ENCODE measurements at regions not wholly inside any gene's neighbourhood (a gene's known extent, or its start where the extent isn't known, plus 50 kb on each side); places are given as distances from the start of the nearest gene placed in this dataset.
A peak's percentile ranks its signal among the peaks of the same experiment; 100 is the strongest.
"Not testable (repeated sequence)": the region's sequence is repeated elsewhere in the genome, so short reads cannot be mapped to it uniquely, and the experiment has no call there.

DNA sequence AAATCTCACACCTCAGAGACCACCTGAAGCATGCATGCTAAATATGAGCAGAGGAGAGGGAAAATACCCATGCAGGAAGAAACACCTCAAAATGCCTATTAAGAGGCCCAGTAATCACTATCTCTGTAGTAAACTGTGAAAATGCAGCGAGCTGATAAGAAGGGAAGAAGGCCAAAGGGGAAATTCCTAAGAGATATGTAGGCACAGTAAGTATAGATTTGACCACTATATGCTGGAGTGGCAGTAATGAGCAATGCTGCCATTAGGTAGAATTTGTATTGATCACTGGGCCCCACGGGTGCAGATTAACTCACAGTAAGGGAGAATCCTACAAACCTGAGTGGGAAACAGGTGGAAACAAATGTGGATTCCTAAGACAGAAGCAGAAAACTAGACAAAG is 1813.1 kb upstream of the RAG2 start:
- DNase-seq: no peak

DNA sequence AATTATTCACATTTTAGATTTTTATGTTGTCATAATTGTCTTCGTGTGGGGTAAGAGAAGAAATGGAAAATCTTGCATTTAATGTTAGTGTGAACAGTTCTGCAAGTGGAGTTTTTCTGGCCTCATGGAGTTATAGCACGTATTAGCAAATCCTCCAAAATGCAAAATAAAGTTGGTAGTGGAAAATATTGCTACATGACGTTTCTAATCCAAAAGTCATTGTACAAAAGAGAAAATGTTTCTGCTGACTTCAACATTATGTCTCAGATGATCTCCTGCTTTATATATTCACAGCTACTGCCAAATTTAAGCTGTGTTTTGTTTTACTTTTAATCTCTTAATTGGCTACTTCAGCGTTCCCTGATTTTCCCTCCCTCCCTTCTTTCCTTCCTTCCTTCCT is 1804.0 kb upstream of the RAG2 start:
- DNase-seq: no peak

DNA sequence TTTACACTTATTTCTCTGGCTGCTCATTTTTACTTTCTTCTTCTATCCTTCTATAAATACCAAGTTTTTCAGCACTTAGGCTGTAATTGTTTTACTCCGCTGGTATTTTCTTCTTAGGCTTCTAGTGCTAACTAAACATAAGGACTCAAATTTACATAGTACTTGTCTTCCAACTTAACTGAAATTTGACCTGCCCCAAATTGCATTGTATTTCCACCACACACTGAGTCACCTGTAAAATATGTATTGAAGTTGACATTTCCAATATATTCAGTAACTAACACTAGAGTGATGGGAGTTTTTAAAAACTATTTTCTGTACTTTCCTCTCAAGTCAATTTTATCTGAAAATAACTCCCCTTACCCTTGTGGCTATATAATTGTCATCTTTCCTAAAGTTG is 1794.1 kb upstream of the RAG2 start:
- peak; percentile 16 for DNase-seq

DNA sequence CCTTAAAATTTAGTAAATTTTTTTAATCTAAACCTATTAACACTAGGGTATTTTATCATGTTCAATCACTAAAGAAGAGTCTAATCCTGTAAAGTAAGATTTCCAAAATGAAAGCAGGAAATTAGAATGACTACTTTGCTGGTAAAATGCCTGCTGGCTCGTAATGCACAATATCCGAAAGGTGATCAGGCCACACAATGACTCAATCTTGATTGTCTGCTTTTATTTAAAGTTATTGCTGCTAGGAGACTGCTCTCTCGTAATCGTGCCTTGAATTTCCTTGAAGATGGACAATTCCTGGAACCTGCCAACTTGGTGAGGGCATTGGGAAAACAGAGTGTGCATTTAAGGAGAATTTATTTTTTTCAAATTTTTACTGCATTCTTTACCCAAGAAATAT is 1786.5 kb upstream of the RAG2 start:
- DNase-seq: no peak

DNA sequence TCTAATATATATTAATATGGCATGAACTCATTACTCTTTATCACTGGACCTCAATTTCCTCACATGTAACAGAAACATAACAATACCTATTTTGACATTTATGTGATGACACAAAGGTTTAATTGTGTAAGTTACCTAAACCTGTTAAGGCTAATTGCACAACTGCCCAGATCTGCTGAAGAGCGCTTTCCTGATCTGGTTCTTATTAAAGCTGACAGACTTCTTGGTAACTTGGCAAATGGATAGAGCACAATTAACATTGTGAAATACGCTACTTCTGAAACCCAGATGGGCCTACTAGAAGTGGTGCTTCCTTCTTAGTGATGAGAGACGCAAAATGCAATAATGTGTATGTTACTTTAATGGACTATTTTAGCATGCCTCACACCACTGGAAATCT is 1767.2 kb upstream of the RAG2 start:
- DNase-seq: no peak

DNA sequence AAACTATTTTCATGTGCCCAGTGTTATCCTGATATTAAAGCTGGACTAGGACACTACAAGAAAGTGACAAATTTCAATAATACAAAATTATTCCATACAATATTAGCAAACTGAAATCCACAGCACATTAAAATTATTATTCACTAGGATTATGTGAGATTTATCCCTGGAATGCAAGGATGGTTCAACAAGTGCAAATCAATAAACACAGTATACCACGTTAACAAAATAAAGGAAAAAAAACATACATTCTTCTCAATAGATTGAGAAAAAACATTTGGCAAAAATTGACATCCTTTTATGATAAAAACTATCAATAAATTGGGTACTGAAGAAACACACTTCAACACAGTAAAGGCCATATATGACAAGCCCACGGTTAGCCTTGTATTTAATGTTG is 1758.2 kb upstream of the RAG2 start:
- DNase-seq: no peak

DNA sequence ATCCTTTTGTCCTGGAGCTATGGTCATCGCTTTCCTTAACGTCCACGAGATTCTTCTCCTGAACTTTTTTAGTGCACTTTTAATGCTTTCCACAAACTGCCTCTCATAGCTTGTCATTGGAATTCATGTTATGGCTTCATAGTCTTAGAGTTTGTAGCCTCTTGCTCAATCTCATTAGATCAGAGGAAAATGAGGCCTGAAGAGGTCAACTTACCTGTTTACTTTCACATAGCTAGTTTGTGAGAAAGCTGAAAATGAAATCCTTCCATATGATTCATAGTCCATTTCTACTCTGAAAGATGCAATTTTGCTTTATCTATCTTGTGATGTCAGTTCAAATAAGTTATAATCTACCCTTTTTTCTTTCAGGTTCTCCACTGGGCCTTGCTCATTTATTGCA is 1747.2 kb upstream of the RAG2 start:
- DNase-seq: no peak

DNA sequence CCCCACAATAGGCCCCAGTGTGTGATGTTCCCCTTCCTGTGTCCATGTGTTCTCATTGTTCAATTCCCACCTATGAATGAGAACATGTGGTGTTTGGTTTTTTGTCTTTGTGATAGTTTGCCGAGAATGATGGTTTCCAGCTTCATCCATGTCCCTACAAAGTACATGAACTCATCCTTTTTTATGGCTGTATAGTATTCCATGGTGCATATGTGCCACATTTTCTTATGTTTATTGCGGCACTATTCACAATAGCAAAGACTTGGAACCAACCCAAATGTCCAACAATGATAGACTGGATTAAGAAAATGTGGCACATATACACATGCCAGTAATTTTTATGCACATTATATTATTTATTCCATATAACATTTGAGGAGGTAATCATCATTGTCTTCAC is 1743.6 kb upstream of the RAG2 start:
- not testable (repeated sequence) for DNase-seq

DNA sequence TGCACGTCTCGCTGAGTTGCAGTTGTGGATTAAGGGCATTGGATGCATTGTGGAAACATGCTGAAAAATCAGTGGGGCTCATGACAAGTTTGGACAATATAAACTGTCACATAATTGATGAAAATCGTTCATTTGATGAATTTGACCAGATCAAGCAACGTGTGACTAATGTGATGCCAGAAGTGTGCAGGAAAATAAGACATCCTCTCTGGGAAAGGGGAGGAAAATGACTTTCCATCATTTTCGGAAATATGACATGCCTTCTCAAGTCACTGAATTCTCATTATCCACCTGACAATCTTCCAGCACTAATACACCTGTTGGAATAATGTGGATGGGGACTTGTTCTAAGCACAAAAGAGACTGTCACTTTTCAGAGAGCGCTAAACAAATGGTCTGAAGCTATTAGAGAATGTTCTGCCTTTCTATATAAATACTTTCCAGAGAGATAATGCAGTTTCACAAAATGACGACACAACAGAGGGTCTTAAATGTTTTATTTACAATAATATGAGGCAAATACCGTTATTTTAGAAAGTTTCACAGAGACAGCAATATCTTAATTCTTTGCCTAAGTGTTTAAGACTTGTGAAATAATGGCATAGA is 1741.9 kb upstream of the RAG2 start:
- no peak for DNase-seq

DNA sequence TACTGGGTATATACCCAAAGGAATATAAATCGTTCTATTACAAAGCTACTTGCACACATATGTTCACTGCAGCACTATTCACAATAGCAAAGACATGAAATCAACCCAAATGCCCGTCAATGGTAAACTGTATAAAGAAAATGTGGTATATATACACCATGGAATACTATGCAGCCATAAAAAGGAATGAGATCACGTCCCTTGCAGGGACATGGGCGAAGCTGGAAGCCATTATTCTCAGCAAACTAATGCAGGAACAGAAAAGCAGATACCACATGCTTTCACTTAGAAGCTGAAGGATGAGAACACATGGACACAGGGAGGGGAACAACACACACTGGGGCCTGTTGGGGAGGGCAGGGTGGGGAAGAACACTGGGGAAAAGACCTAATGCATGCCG is 1740.0 kb upstream of the RAG2 start:
- DNase-seq: not testable (repeated sequence)

DNA sequence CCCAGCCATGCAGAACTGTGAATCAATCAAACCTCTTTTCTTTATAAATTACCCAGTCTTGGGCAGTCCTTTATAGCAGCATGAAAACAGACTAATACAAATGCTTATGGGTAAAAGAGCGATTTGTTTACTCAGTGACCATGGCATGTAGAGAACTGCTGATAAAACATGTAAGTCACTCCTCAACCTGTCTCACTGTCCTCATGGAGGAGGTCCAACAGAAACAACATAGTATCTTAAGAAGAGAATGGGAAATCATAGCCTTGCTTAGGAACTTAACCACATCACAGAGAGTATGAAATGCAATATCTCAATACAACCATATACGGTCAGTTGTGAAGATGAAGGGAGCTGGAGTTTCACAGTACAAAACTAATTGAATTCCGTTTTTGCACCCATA is 1734.0 kb upstream of the RAG2 start:
- no peak for DNase-seq

DNA sequence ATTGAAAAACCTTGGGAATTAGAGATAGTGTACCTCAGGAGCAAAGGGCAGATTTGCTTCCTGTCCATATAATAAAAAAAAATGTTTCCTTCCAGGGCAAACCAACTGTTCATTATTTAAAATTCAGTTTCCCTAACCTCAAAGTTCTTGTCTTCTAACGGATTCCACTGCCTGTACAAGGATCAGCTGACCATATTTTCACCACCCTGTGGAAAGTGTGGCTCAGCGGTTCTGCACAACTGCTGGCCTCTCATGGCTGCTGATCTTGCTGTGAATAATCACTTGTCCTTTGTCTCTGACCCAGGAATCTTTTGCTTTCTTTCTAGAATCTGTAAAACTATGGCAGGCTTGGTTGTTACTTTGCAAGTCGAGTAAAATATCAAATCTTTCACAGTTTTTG is 1732.5 kb upstream of the RAG2 start:
- DNase-seq: no peak

DNA sequence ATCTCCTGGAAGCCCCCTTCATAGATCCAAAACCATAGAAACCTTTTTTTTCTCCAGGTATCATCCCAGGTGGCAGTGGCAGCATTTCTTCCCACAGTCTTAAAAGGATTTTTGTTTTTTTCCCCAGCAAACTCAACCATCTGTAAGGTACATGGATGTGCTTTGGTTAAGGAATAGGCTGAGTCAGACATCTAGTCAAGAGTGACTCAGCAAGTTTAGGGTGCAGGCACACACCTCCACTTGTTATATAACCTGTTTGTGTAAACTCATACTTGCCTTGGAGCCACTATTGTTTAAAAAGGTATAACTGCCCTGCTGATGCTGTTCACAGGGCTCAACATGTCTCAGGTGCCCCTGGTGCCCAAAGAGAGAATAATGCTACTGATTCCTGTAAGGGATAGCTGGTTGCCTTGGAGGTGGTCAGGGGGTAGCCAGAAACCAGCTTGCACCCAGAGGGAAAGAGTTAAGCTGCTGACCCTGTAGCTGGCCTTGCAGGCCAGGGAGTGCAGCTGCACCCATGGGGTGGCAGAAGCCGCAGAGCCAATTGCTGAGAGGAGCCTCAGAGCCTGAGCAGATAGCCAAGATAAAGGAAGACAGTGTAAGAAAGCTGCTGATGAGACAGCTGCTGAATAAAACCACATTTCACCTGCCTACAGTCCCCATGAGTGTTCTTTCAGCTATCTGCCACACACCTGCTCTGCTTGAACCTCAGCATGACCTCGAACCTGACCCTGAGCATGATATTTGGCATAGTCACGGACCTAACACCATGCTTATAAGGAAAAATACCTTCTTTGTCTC is 1726.1 kb upstream of the RAG2 start:
- no peak for DNase-seq

DNA sequence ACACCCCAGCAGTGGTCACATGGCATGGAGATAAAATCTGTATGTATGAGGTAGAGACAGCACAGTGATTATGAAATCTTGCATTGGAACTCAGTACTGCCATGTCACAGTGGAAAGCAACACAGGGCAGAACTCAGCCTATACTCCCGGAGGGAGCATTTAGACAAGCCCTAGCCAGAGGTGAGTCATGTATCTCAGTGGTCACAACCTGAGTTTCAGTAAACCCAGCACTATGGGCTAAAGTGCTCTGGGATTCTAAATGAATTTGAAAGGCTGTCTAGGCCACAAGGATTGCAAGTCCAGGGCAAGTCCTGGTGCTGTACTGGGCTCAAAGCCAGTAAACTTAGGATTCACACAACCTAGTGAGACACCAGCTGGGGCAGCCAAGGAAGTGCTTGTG is 1717.1 kb upstream of the RAG2 start:
- DNase-seq: no peak

DNA sequence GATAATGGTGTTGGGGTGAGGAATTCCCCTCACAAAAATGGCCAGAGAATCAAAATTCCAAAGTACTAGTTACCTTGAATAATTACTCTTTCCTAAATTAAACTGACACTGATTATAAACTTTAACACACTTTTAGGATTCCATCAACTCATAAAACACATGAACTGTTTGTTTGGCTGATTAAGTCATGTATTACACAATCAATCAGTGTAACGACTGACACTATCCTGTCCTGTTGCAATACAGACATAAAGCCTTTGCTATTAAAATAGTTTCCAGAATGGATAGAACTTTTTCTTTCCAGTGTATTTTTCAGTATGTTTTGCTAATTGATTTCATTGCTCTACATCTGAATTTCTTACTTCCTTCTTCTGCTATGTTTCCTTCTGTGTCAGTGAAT is 1709.4 kb upstream of the RAG2 start:
- no peak for DNase-seq

DNA sequence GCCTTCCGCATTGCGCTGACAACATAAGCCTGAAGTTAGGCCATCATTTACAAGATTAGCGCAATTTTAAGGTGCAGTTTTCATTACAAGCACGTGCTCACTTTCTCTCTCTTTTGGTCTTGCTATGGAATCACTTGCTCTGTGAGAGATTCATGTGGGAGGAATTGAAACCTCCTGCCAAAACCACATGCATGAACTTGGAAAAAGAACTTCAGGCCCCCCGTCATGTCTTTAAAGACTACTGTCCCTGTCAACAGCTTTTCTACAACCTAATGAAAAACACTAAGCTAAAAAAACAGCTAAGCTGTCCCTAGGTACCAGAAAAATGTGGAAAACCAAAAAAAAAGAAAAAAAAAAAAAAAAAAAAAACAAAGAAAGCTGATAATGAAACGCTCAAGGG is 1707.6 kb upstream of the RAG2 start:
- DNase-seq: peak; percentile 52

DNA sequence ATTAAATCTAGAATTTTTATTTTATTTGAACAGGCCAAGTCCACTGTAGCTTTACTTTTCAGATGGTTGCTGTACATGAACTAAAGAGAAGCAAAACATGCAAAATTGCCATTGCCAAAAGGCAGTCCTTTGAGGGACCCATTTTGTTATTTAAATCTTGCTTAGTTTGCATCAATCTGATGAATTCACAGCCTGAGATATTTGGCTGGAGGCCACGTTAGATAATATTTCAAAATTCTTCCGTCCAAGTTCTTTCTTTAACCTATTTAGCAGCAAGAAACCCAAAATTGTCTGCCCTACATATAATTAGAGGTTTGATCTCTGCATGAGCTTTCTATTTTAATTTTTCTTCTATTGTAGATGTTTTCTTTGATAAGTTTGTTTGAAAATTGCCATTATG is 1706.9 kb upstream of the RAG2 start:
- no peak for DNase-seq

DNA sequence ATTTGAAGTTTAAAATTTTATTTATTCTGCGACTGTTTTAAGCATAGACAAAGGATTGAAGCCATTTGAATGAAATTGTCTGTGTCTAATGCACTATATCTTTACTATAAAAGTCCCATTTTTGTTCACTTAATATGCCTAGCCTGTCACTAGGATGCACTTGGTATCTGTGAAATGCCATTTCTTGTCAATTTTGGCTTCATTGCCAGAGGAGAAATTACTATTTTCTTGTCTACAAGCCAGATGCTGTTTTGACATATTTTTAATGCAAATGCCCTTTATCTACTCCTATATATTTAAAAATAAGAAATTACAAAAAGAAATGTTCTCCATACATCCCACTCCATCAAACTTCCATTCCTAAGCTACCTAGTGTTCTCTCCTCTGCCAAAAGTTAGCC is 1704.5 kb upstream of the RAG2 start:
- DNase-seq: no peak

DNA sequence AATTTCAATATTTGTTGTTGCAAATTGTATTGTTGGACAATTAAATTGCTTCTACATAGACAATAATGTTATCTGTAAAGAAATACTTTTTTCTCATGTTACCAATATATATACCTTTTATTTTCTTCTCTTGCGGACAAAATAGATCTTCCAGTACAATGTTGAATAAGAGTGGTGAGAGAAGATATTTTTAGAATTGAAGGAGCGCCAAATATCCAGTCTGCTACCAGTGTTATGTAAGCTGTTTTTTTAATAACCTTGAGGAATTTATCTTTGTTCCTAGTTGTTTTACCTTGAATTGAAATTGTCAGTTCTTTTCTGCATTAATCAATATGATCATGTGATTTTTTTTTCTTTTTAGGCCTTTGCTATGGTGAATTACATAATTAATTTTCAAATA is 1702.5 kb upstream of the RAG2 start:
- no peak for DNase-seq

DNA sequence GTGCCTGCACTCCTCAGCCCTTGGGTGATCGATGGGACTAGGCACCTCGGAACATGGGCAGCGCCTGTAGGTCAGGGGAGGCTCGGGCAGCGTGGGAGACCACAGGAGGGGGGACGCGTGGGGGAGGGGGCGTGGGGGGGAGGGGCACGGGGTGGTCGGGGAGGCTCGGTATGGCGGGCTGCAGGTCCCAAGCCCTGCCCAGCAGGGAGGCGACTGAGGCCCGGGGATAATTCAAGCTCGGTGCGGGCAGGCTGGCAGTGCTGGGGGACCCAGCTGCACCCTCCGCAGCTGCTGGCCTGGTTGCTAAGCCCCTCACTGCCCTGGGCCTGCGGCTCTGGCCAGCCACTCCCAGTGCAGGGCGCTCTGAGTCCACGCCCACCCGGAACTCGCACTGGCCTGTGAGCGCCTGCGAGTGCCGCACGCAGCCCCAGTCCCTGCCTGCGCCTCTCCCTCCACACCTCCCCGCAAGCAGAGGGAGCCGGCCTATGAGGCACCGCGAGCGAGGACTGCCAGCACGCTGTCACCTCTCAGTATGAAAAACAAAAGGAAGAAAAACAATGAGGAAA is 1698.3 kb upstream of the RAG2 start:
- DNase-seq: no peak

DNA sequence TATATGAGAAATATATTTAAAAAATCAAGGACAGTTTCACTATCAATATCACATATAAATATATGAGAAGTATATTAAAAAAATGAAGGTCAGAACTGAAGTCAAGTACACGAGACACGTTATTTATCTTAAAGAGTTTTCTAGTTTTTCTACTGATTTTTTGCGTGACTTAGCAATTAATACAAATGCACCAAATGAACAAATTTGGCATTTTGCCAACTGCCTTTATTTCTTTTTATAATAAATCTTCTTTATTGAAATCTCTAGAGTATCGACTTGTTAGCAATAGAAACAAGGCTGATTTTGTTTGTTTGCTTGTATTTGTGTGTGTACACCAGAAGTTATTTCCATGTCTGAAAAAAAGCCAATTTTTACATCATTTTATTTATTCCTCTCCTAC is 1684.7 kb upstream of the RAG2 start:
- DNase-seq: no peak

DNA sequence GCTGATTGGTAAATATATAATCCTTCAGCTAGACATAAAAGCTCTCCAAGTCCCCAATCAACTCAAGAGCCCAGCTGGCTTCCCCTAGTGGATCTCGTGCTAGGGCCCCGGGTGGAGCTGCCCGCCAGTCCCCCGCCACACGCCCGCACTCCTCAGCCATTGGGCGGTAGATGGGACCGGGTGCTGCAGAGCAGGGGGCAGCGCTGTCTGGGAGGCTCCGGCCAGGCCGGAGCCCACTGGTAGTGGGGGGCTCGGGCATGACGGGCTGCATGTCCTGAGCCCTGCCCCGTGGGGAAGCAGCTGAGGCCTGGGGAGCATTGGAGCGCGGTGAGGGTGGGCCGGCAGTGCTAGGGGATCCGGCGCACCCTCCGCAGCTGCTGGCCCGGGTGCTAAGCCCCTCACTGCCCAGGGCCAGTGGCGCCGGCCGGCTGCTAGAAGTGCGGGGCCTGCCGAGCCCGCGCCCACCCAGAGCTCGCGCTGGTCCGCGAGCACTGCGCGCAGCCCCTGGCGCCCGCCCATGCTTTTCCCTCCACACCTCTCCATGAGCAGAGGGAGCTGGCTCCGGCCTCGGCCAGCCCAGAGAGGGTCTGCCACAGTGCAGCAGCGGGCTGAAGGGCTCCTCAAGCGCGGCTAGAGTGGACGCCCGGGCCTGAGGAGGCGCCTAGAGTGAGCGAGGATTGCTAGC is 1680.6 kb upstream of the RAG2 start:
- DNase-seq: no peak

DNA sequence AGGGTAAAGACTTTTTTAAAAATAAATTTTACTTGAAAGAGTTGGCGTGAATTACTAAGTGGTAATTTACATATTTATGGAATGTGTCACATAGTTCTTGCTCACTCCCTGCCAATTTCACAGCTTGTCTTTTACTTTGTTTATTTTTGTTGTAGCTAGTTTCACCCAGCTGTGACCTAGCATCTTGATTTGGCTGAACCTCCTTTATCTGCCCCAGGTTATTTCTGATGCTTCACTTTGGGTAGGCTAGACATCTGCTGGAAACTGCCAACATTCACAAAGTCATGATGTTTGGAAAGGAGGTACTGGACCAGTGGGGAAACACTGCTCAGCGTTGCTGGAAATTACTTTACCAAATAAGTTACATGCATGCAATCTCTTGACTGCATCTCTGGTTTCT is 1676.0 kb upstream of the RAG2 start:
- DNase-seq: peak; percentile 1

DNA sequence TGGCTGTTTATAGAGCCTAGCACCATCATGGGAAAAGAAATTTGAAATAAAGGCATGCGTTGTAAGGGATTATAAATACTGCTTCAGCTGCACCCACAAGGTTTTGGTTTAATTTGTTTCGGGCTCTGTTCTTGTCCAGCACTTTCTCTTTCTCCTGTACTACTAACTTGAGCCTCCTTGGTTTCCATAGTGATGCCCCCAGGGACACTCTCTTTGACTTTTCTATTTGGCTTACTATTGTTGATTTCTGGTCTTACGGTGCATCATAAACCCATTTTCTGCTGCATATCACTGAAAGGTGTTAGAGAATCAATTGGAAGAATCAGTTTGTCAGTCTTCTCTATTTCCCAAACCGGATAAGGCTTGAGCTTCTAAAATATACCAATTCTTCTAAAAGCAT is 1674.3 kb upstream of the RAG2 start:
- no peak for DNase-seq

All from fibroblast of skin of abdomen (primary cell).